GM19023 (cell line): ENCODE measurements at regions not wholly inside any gene's neighbourhood (a gene's known extent, or its start where the extent isn't known, plus 50 kb on each side); places are given as distances from the start of the nearest gene placed in this dataset.
"Not testable (repeated sequence)": the region's sequence is repeated elsewhere in the genome, so short reads cannot be mapped to it uniquely, and the experiment has no call there.

ENCODE experiments used
- ATAC-seq: cut with Tn5 transposase; IDR thresholded peaks from one replicate; pipeline ENCODE4 v1.9.1; 2021; ENCODE audit warnings: mild to moderate bottlenecking, moderate library complexity; ENCODE audit not compliant: unreplicated experiment

- peak; percentile 91 for ATAC-seq
Measured at GRCh38 chr9:1837453-1838084, 177.6 kb upstream of the SMARCA2 start.

GRCh38 chr9:1839909-1840308 lies 175.2 kb upstream of the SMARCA2 start:
- no peak for ATAC-seq

GRCh38 chr9:1845425-1845824 lies 169.7 kb upstream of the SMARCA2 start:
- ATAC-seq, result no peak

GRCh38 chr9:1855726-1856125 lies 159.4 kb upstream of the SMARCA2 start:
- no peak for ATAC-seq

GRCh38 chr9:1857808-1858207 lies 157.3 kb upstream of the SMARCA2 start:
- no peak for ATAC-seq

- peak; percentile 74 for ATAC-seq
Measured at GRCh38 chr9:1869843-1870242, 145.3 kb upstream of the SMARCA2 start.

- ATAC-seq, result no peak
Measured at GRCh38 chr9:1870915-1871314, 144.2 kb upstream of the SMARCA2 start.

- ATAC-seq, result no peak
Measured at GRCh38 chr9:1871626-1872419, 143.3 kb upstream of the SMARCA2 start.

GRCh38 chr9:1875251-1875851 lies 139.8 kb upstream of the SMARCA2 start:
- ATAC-seq, result no peak

GRCh38 chr9:1875921-1876448 lies 139.2 kb upstream of the SMARCA2 start:
- ATAC-seq, result peak; percentile 77

- no peak for ATAC-seq
Measured at GRCh38 chr9:1876891-1877496, 138.2 kb upstream of the SMARCA2 start.

- ATAC-seq, result no peak
Measured at GRCh38 chr9:1877951-1878350, 137.2 kb upstream of the SMARCA2 start.

GRCh38 chr9:1878811-1879210 lies 136.3 kb upstream of the SMARCA2 start:
- no peak for ATAC-seq

- peak; percentile 29 for ATAC-seq
Measured at GRCh38 chr9:1879501-1879900, 135.6 kb upstream of the SMARCA2 start.

- ATAC-seq, result peak; percentile 11
Measured at GRCh38 chr9:1880038-1880565, 135.0 kb upstream of the SMARCA2 start.

GRCh38 chr9:1881708-1882295 lies 133.3 kb upstream of the SMARCA2 start:
- ATAC-seq, result no peak

GRCh38 chr9:1882711-1883403 lies 132.3 kb upstream of the SMARCA2 start:
- no peak for ATAC-seq

- no peak for ATAC-seq
Measured at GRCh38 chr9:1890201-1890600, 124.9 kb upstream of the SMARCA2 start.

GRCh38 chr9:1890816-1891215 lies 124.3 kb upstream of the SMARCA2 start:
- ATAC-seq, result no peak

- ATAC-seq, result not testable (repeated sequence)
Measured at GRCh38 chr9:1903080-1903704, 112.0 kb upstream of the SMARCA2 start.
